Thoracic aorta (tissue), 2 donors: ENCODE measurements at regions not wholly inside any gene's neighbourhood (a gene's known extent, or its start where the extent isn't known, plus 50 kb on each side); places are given as distances from the start of the nearest gene placed in this dataset.

Experiments used
- ATAC-seq: fragments of 150-250 bp; one replicate; pipeline ENCODE4 v1.8.0; 2017; ENCODE audit warnings: low read depth; ENCODE audit not compliant: insufficient number of reproducible peaks, low FRiP score
- DNase-seq: peaks from one replicate; pipeline ENCODE4 v3.0.0-alpha.2; 2020; ENCODE audit warnings: low spot score
- H3K27ac ChIP-seq, 2 donors: fragments of 200-600 bp; sonication (generic); 1 replicate in 1 of 2; 2 replicates in 1 of 2; pipeline ENCODE4 v1.5.1; 2016; ENCODE audit warnings: mild to moderate bottlenecking in 2 of 2, moderate library complexity in 2 of 2
- H3K27me3 ChIP-seq: fragments of 200-600 bp; sonication (generic); replicated peaks from 2 replicates; pipeline ENCODE4 v1.6.0; 2016; ENCODE audit warnings: mild to moderate bottlenecking; ENCODE audit not compliant: insufficient read depth
- H3K36me3 ChIP-seq: fragments of 200-600 bp; sonication (generic); one replicate; pipeline ENCODE4 v1.5.1; 2016
- H3K4me1 ChIP-seq, 2 donors: fragments of 200-600 bp; sonication (generic); 1 replicate in 1 of 2; 2 replicates in 1 of 2; pipeline versions ENCODE4 v1.5.1 to v1.6.0; 2016; ENCODE audit warnings: low read depth in 2 of 2, mild to moderate bottlenecking in 1 of 2; ENCODE audit not compliant: control insufficient read depth in 1 of 2
- H3K4me3 ChIP-seq: fragments of 200-600 bp; sonication (generic); 2 replicates; pipeline ENCODE4 v1.5.1; 2016; ENCODE audit warnings: mild to moderate bottlenecking
- H3K9me3 ChIP-seq: fragments of 200-600 bp; sonication (generic); 2 replicates; pipeline ENCODE4 v1.5.1; 2016
- CTCF ChIP-seq: fragments of 200-600 bp; sonication (generic); IDR thresholded peaks from one replicate; pipeline ENCODE4 v1.5.1; 2019; ENCODE audit warnings: antibody characterized with exemption

- H3K27me3 ChIP-seq: no peaks in the 10 kb centered on the region
- DNase-seq (no peak), ATAC-seq (no peak)
- no peak for TF ChIP-seq CTCF
- H3K9me3 ChIP-seq: no peaks in the 10 kb centered on the region
- H3K27ac ChIP-seq: no peak overlapping the region
- H3K4me1 ChIP-seq: peaks cover 2 to 6% of the 10 kb centered on the region in 2 donors
- no peak overlapping the region for H3K4me3 ChIP-seq
- no peaks in the 10 kb centered on the region for H3K36me3 ChIP-seq
Measured at GRCh38 chr15:95887666-95888390, 442.7 kb upstream of the NR2F2 start.

GRCh38 chr15:95888762-95889161 is 441.7 kb upstream of the NR2F2 start:
- H3K27me3 ChIP-seq: no peaks in the 10 kb centered on the region
- H3K4me3 ChIP-seq: no peak overlapping the region
- no peak for ATAC-seq
- H3K4me1 ChIP-seq: peaks cover 0 to 6% of the 10 kb centered on the region in 2 donors
- TF ChIP-seq CTCF: no peak
- no peak for DNase-seq
- no peaks in the 10 kb centered on the region for H3K36me3 ChIP-seq
- no peaks in the 10 kb centered on the region for H3K9me3 ChIP-seq
- no peak overlapping the region for H3K27ac ChIP-seq

DNA sequence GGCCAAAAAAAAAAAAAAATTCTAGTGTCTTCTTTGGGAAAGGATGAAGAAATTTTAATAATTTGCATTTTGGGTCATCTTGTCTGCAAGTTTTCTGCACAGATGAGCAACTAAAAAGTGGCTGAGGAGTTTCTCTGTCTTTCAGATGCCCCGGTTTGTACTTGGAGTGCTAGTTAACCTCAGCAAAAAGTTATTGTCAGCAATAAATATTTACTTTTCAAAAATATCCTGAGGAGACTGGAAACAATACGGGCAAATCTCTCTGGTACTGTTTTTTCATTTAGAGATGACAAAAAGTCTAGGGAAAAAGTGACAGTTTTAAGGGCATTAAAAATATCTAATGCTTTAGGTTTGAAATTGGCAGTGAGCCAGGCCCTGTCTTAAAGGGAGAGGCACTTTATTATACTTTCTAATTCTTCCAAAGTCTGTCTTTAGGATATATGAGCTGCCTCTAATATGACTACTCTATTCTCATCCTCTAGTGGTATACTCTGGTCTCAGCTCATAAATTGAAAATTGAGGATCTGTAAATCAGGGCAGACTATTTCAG is 436.0 kb upstream of the NR2F2 start:
- no peaks in the 10 kb centered on the region for H3K4me1 ChIP-seq
- no peak for DNase-seq
- H3K9me3 ChIP-seq: no peaks in the 10 kb centered on the region
- ATAC-seq: no peak
- no peak overlapping the region for H3K4me3 ChIP-seq
- H3K27me3 ChIP-seq: no peaks in the 10 kb centered on the region
- no peak overlapping the region for H3K27ac ChIP-seq
- no peak for TF ChIP-seq CTCF
- H3K36me3 ChIP-seq: no peaks in the 10 kb centered on the region

GRCh38 chr15:95895508-95895907 is 435.0 kb upstream of the NR2F2 start:
- ATAC-seq: no peak
- Histone ChIP-seq H3K27me3 (no peaks in the 10 kb centered on the region), H3K4me3 (no peak overlapping the region), H3K9me3 (no peaks in the 10 kb centered on the region), H3K36me3 (no peaks in the 10 kb centered on the region), H3K27ac (no peak overlapping the region), H3K4me1 (no peaks in the 10 kb centered on the region)
- no peak for DNase-seq
- no peak for TF ChIP-seq CTCF

- Histone ChIP-seq H3K9me3 (no peaks in the 10 kb centered on the region), H3K27ac (no peak overlapping the region), H3K36me3 (no peaks in the 10 kb centered on the region), H3K4me1 (no peaks in the 10 kb centered on the region), H3K4me3 (no peak overlapping the region), H3K27me3 (no peaks in the 10 kb centered on the region)
- DNase-seq (no peak), ATAC-seq (no peak)
- TF ChIP-seq CTCF: no peak
Measured at GRCh38 chr15:95897651-95898050, 432.8 kb upstream of the NR2F2 start.
